ENCODE measurements at regions not wholly inside any gene's neighbourhood (a gene's known extent, or its start where the extent isn't known, plus 50 kb on each side); places are given as distances from the start of the nearest gene placed in this dataset.

DNA sequence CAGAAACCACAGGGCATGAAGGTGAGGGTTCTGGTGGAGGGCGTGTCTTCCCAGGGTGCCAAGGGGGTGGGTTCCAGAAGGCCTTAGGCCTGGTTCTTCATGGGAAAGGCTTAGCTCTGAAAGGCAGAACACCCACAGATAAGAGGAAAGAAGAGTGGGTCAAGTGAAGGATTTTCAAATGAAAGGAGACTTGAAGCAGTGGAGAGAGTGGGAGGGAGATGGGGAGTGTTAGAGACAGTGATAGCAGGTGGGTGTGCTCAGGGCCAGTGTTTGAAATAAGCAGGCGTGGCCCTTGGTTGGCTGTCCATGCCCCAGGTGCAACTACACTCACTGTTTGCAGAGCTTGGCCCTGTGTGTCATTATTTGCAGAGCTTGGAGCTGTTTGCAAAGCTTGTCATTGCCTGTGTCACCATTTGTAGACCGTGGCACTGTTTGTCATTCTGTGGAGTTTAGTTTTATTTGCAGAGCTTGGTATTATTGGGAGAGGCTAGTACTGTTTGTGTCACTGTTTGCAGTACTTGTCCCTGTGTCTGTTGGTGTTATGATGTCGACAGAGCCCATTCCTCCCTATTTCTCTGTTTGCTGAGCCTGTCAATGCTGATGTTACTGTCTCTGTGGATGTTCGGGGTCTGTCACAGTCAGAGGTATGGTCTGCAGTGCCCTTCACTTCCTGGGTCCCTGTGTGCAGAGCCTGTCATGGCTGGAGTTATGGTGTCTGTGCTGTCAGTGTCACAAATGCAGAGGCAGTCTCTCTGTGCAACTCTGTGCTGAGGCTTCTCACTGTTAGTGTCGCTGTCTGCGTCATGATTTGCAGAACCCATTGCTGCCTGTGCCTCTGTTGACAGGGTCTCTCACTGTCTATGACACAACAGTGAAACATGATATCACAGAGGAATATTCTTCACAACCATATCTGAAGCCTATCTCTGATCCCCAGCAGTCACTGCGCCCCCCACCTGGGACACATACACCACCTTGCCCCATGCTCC lies 127.7 kb upstream of the LRFN2 start (continued):
- TF ChIP-seq, protein P1, sequence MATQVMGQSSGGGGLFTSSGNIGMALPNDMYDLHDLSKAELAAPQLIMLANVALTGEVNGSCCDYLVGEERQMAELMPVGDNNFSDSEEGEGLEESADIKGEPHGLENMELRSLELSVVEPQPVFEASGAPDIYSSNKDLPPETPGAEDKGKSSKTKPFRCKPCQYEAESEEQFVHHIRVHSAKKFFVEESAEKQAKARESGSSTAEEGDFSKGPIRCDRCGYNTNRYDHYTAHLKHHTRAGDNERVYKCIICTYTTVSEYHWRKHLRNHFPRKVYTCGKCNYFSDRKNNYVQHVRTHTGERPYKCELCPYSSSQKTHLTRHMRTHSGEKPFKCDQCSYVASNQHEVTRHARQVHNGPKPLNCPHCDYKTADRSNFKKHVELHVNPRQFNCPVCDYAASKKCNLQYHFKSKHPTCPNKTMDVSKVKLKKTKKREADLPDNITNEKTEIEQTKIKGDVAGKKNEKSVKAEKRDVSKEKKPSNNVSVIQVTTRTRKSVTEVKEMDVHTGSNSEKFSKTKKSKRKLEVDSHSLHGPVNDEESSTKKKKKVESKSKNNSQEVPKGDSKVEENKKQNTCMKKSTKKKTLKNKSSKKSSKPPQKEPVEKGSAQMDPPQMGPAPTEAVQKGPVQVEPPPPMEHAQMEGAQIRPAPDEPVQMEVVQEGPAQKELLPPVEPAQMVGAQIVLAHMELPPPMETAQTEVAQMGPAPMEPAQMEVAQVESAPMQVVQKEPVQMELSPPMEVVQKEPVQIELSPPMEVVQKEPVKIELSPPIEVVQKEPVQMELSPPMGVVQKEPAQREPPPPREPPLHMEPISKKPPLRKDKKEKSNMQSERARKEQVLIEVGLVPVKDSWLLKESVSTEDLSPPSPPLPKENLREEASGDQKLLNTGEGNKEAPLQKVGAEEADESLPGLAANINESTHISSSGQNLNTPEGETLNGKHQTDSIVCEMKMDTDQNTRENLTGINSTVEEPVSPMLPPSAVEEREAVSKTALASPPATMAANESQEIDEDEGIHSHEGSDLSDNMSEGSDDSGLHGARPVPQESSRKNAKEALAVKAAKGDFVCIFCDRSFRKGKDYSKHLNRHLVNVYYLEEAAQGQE (IDR thresholded peaks at IDR 0.05; ENCODE audit: borderline replicate concordance in 1 of 2, low read depth in 1 of 2, low read length in 2 of 2): no peak
- TF ChIP-seq ZKSCAN8 (CRISPR knock-in tag; IDR thresholded peaks at IDR 0.05; ENCODE audit: borderline replicate concordance) (0 out of 2 replicates have a peak, but pooled peaks have one; percentile 34), AKAP8 (CRISPR knock-in tag; IDR thresholded peaks at IDR 0.05) (no peak), ZNF121 (CRISPR knock-in tag; IDR thresholded peaks at IDR 0.05) (no peak), ADNP (CRISPR knock-in tag; IDR thresholded peaks at IDR 0.05) (no peak), PRPF4 (IDR thresholded peaks at IDR 0.05; ENCODE audit: low read depth, low read length, poor library complexity, severe bottlenecking) (no peak), ZMYM3 (CRISPR knock-in tag; IDR thresholded peaks at IDR 0.05) (no peak), ZNF543 (CRISPR knock-in tag; IDR thresholded peaks at IDR 0.05) (no peak), ZNF343 (CRISPR knock-in tag; IDR thresholded peaks at IDR 0.05) (no peak), ATAD3A (CRISPR knock-in tag; IDR thresholded peaks at IDR 0.05) (no peak), HMGA1 (CRISPR knock-in tag; conservative IDR thresholded peaks at IDR 0.05) (no peak), TOE1 (CRISPR knock-in tag; IDR thresholded peaks at IDR 0.05) (no peak), ZNF317 (CRISPR knock-in tag; IDR thresholded peaks at IDR 0.05) (no peak), HDAC6 (IDR thresholded peaks at IDR 0.05; ENCODE audit: low read depth, low read length) (no peak)
- TF ChIP-seq, protein P2, sequence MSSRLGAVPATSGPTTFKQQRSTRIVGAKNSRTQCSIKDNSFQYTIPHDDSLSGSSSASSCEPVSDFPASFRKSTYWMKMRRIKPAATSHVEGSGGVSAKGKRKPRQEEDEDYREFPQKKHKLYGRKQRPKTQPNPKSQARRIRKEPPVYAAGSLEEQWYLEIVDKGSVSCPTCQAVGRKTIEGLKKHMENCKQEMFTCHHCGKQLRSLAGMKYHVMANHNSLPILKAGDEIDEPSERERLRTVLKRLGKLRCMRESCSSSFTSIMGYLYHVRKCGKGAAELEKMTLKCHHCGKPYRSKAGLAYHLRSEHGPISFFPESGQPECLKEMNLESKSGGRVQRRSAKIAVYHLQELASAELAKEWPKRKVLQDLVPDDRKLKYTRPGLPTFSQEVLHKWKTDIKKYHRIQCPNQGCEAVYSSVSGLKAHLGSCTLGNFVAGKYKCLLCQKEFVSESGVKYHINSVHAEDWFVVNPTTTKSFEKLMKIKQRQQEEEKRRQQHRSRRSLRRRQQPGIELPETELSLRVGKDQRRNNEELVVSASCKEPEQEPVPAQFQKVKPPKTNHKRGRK (CRISPR knock-in tag; IDR thresholded peaks at IDR 0.05): no peak
- TF ChIP-seq, protein P3, sequence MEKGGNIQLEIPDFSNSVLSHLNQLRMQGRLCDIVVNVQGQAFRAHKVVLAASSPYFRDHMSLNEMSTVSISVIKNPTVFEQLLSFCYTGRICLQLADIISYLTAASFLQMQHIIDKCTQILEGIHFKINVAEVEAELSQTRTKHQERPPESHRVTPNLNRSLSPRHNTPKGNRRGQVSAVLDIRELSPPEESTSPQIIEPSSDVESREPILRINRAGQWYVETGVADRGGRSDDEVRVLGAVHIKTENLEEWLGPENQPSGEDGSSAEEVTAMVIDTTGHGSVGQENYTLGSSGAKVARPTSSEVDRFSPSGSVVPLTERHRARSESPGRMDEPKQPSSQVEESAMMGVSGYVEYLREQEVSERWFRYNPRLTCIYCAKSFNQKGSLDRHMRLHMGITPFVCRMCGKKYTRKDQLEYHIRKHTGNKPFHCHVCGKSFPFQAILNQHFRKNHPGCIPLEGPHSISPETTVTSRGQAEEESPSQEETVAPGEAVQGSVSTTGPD (CRISPR knock-in tag; IDR thresholded peaks at IDR 0.05): no peak
